HG02759 (cell line): ENCODE measurements at regions not wholly inside any gene's neighbourhood (a gene's known extent, or its start where the extent isn't known, plus 50 kb on each side); places are given as distances from the start of the nearest gene placed in this dataset.
"Not testable (repeated sequence)": the region's sequence is repeated elsewhere in the genome, so short reads cannot be mapped to it uniquely, and the experiment has no call there.

Experiments
- ATAC-seq: cut with Tn5 transposase; IDR thresholded peaks from one replicate; pipeline ENCODE4 v1.9.1; 2021; ENCODE audit warnings: mild to moderate bottlenecking, moderate library complexity; ENCODE audit not compliant: unreplicated experiment

- ATAC-seq, result no peak
Observed at GRCh38 chr6:103819509-103819908, 1040.2 kb downstream of the HACE1 start.

DNA sequence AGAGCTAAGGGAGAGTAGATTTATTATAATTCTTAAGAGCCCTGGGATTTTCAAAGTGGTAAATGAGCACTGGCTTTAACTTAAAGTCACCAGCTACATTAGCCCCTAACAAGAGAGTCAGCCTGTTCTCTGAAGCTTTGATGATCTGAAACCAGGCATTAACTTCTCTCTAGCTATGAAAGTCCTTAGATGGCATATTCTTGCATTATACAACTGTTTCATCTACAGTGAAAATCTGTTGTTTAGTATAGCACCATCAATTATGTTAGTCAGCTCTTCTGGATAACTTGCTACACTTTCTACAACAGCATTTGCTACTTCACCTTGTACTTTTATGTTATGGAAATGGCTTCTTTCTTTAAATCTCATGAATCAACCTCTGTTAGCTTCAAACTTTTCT, 1046.7 kb downstream of the HACE1 start:
- no peak for ATAC-seq

GRCh38 chr6:103801901-103802479, 1057.7 kb downstream of the HACE1 start:
- not testable (repeated sequence) for ATAC-seq

DNA sequence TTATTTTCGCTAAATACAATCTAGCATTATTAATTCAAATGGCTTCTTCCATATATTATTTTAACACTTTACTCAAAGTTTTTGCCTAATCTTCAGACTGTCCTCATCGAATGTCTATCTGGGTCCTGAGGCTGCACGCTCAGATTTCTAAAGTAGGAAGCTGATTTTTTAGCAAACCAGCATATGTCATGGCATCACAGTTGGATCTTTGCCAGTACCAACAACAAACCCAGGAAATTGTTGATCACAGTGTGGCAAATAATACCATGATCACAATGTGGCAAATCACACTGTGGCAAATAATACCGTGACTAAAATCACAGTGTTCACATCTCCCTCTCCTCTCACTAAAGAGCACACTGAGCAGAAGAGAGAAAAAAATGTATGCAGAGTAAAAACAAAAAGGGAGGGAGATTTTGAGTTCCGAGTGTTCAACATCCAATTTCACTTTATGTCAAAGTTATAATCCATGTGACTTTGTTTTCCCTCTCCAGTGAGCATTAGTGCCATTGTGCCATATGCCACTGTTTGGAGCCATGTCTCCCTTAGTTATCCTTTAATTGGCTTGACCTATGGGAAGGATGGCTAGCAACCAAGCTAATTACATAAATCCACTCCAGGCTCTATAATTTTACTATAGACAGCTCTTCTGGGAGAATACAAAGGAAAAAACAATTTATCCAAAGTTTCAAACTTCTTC, 1059.6 kb downstream of the HACE1 start:
- no peak for ATAC-seq

DNA sequence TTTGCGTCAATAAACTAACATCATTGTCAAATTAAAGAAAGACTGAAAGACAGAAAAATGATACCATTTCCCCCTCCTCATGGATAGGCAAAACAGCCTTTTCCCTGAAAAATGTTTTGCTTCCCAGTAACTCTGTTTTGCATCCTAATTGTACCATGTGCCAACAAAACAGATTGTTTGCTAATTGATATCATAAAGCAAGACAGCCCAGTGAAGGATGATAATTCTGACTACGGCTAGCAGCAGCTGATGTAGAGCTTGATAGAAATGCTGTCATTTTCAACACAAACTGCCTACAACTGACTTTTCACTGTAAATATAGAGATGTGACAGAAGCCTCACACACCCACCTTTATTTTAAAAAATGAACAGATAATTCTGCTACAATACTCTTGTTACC, 1061.6 kb downstream of the HACE1 start:
- ATAC-seq, result no peak

DNA sequence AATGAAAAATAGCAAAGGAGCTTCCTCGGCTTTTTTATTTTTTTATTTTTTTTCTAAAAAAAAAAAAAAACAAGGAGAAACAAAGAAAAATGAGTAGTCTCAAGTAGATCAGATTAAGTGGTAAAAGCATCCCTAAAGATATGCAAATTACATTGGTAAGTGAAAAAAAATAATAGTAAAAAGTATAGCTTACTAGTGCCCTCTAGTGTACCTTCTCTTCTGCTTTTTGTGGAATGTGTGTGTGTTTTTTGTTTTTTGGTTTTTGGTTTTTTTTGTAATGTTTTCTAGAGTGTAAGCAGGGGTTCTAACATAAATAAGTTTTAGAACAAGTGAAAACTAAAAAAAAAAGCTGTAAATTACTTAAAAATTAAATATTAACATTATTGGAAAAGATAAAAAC, 1062.0 kb downstream of the HACE1 start:
- ATAC-seq, result no peak

DNA sequence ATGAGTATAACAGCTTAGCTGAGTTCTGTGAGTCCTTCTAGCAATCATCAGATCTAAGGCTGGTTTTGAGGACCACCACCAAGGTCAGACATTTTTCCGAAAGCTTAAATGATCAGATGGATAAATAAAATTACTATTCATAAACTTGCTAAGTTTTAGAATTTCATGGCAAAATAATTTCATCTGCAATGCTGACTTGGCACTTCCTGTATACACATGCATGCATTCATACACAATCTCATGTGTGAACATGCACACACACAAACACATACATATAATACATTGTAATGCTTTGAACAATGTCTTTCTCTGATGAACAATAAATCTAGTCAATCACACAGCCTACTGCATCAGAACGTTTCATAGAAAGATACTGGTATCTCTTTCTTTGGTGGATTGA, 1068.3 kb downstream of the HACE1 start:
- ATAC-seq, result no peak

- ATAC-seq, result no peak
Observed at GRCh38 chr6:103784117-103784516, 1075.6 kb downstream of the HACE1 start.

DNA sequence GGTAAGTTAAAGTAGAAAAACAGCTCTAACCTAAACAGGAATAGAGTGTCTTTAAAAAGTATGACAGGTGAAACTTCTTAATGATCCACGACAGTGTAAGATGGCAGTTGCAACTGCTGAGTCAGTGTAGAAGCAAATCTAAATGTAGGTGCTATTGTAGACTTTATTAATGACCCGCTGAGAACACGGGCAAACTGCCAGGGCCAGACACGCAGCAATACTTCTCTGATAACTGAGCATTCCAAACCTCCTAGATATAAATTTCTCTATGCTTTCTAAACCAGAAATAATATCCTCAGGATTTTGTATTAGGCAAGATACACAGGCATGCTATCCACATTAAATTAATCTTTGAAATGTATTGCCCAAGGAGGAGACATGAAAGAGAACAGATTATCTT, 1076.4 kb downstream of the HACE1 start:
- no peak for ATAC-seq

- no peak for ATAC-seq
Observed at GRCh38 chr6:103769431-103769830, 1090.3 kb downstream of the HACE1 start.

- no peak for ATAC-seq
Observed at GRCh38 chr6:103750603-103751002, 1109.1 kb downstream of the HACE1 start.

DNA sequence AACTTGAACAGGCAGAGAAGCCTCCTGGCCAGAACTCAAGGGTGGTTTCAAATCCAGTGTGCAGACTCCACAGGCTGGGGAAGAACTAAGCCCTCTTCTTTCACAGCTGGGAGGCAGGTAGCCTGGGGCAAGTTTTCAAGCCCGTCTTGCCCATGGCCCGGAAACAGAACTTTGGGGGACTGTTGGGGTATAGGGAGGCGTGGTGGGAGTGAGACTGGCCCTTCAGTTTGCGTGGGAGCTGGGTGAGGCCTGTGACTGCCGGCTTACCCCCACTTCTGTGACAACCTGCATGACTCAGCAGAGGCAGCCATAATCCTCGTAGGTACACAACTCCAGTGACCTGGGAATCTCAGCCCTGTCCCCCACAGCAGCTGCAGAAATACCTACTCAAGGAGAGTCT, 1125.7 kb downstream of the HACE1 start:
- ATAC-seq, result no peak

GRCh38 chr6:103729658-103730057, 1130.1 kb downstream of the HACE1 start:
- no peak for ATAC-seq

- no peak for ATAC-seq
Observed at GRCh38 chr6:103723438-103724322, 1136.0 kb downstream of the HACE1 start.

- no peak for ATAC-seq
Observed at GRCh38 chr6:103722683-103723082, 1137.0 kb downstream of the HACE1 start.

- no peak for ATAC-seq
Observed at GRCh38 chr6:103721923-103722322, 1137.8 kb downstream of the HACE1 start.

GRCh38 chr6:103720393-103720792, 1139.3 kb downstream of the HACE1 start:
- no peak for ATAC-seq

GRCh38 chr6:103719545-103719944, 1140.2 kb downstream of the HACE1 start:
- no peak for ATAC-seq

DNA sequence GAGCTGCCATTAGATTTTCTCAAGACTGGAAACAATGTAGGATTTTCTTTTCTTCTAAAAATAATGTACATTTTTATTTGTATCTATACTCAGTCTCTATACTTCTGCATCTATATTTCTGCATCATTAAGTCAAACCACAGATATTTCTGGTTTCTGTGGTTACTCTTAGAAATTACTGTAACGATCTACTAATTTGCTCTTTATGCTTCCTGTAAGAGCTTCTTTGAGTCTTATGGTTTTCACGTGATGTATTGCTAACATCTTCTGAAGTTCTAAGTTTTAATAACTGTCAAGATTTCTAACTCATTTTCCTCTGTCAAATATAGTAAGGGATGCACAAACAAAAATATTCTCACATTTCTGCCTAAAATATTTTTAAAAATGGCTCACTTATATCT, 1144.5 kb downstream of the HACE1 start:
- ATAC-seq, result no peak

DNA sequence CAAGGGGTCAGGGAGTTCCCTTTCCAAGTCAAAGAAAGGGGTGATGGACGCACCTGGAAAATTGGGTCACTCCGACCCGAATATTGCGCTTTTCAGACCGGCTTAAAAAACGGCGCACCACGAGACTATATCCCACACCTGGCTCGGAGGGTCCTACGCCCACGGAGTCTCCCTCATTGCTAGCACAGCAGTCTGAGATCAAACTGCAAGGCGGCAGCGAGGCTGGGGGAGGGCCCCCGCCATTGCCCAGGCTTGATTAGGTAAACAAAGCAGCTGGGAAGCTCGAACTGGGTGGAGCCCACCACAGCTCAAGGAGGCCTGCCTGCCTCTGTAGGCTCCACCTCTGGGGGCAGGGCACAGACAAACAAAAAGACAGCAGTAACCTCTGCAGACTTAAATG, 1150.5 kb downstream of the HACE1 start:
- ATAC-seq, result not testable (repeated sequence)

GRCh38 chr6:103707596-103708325, 1152.0 kb downstream of the HACE1 start:
- ATAC-seq, result no peak
